ENCODE measurements at regions not wholly inside any gene's neighbourhood (a gene's known extent, or its start where the extent isn't known, plus 50 kb on each side); places are given as distances from the start of the nearest gene placed in this dataset.
A peak's percentile ranks its signal among the peaks of the same experiment; 100 is the strongest.

- Histone ChIP-seq H3K36me3 (no peaks in the 10 kb centered on the region), H3K27me3 (no peaks in the 10 kb centered on the region), H3K9me3 (no peaks in the 10 kb centered on the region), H3K27ac (no peak overlapping the region), H3K4me3 (no peak overlapping the region), H3K4me1 (no peaks in the 10 kb centered on the region)
- 67% methylated on average over 4 of the region's 11 CpGs for WGBS (ENCODE audit: insufficient coverage, low coverage, low lambda C conversion rate, missing lambda C conversion rate)
- peak in 1 of 4 donors; percentile 35 for ATAC-seq
- intact Hi-C loops (cut with DNase I) = no loop called here
- TF ChIP-seq CTCF (IDR thresholded peaks at IDR 0.05) = no peak
- TF ChIP-seq POLR2A (IDR thresholded peaks at IDR 0.05) = no peak
- no peak for DNase-seq
These were observed 91.8 kb downstream of the KLF6 start for GRCh38 chr10:3693022-3693697.

- no peaks in the 10 kb centered on the region for H3K36me3 ChIP-seq
- no peak overlapping the region for H3K4me3 ChIP-seq
- no peak for TF ChIP-seq POLR2A (IDR thresholded peaks at IDR 0.05)
- TF ChIP-seq CTCF (IDR thresholded peaks at IDR 0.05) = no peak
- no peaks in the 10 kb centered on the region for H3K27me3 ChIP-seq
- DNase-seq = no peak
- ATAC-seq = peak in 2 of 4 donors; percentile 42 to 52
- no peak overlapping the region for H3K27ac ChIP-seq
- H3K4me1 ChIP-seq = no peaks in the 10 kb centered on the region
- intact Hi-C loops (cut with DNase I) = no loop called here
- WGBS (ENCODE audit: insufficient coverage, low coverage, low lambda C conversion rate, missing lambda C conversion rate) = 47% methylated on average over 7 of the region's 7 CpGs
- no peaks in the 10 kb centered on the region for H3K9me3 ChIP-seq
These were observed 92.5 kb downstream of the KLF6 start for GRCh38 chr10:3692387-3692999.

- H3K27me3 ChIP-seq = no peaks in the 10 kb centered on the region
- DNase-seq (no peak), ATAC-seq (no peak)
- no peaks in the 10 kb centered on the region for H3K9me3 ChIP-seq
- no peak overlapping the region for H3K27ac ChIP-seq
- no peak for TF ChIP-seq CTCF (IDR thresholded peaks at IDR 0.05)
- no peak for TF ChIP-seq POLR2A (IDR thresholded peaks at IDR 0.05)
- no peak overlapping the region for H3K4me3 ChIP-seq
- intact Hi-C loops (cut with DNase I) = no loop called here
- WGBS (ENCODE audit: insufficient coverage, low coverage, low lambda C conversion rate, missing lambda C conversion rate) = 72% methylated on average over 4 of the region's 8 CpGs
- H3K4me1 ChIP-seq = no peaks in the 10 kb centered on the region
- no peaks in the 10 kb centered on the region for H3K36me3 ChIP-seq
These were observed 93.5 kb downstream of the KLF6 start for GRCh38 chr10:3691482-3691881.

GRCh38 chr10:3689871-3690510 is 95.0 kb downstream of the KLF6 start:
- Histone ChIP-seq H3K9me3 (no peaks in the 10 kb centered on the region), H3K36me3 (no peaks in the 10 kb centered on the region), H3K4me3 (no peak overlapping the region), H3K4me1 (no peaks in the 10 kb centered on the region), H3K27me3 (no peaks in the 10 kb centered on the region), H3K27ac (no peak overlapping the region)
- intact Hi-C loops (cut with DNase I) = no loop called here
- ATAC-seq (no peak), DNase-seq (no peak)
- 69% methylated on average over 5 of the region's 5 CpGs for WGBS (ENCODE audit: insufficient coverage, low coverage, low lambda C conversion rate, missing lambda C conversion rate)
- TF ChIP-seq CTCF (IDR thresholded peaks at IDR 0.05) (no peak), POLR2A (IDR thresholded peaks at IDR 0.05) (no peak)

All from right lobe of liver (tissue), 6 donors.